HFFc6 (cell line): ENCODE measurements at regions not wholly inside any gene's neighbourhood (a gene's known extent, or its start where the extent isn't known, plus 50 kb on each side); places are given as distances from the start of the nearest gene placed in this dataset.

Experiments used
- DNase-seq: peaks from one replicate; pipeline ENCODE4 v3.0.0-alpha.2; 2018
- H3K27ac Mint-ChIP-seq: 2 replicates; pipeline ENCODE4 v1.8.0; 2020; ENCODE audit warnings: mild to moderate bottlenecking, mixed read lengths
- H3K27me3 Mint-ChIP-seq: 2 replicates; pipeline ENCODE4 v1.8.0; 2021; ENCODE audit warnings: mild to moderate bottlenecking, moderate library complexity, mixed read lengths; ENCODE audit not compliant: insufficient read depth
- H3K36me3 Mint-ChIP-seq: 2 replicates; pipeline ENCODE4 v1.8.0; 2021; ENCODE audit warnings: low read depth, mixed read lengths
- H3K4me1 Mint-ChIP-seq: 2 replicates; pipeline ENCODE4 v1.8.0; 2020; ENCODE audit warnings: low read depth, mixed read lengths
- H3K4me3 Mint-ChIP-seq: 2 replicates; pipeline ENCODE4 v1.8.0; 2020; ENCODE audit warnings: mild to moderate bottlenecking, moderate library complexity, mixed read lengths
- H3K9me3 Mint-ChIP-seq: 2 replicates; pipeline ENCODE4 v1.8.0; 2020; ENCODE audit warnings: mild to moderate bottlenecking, mixed read lengths
- TF ChIP-seq, protein P1 (sequence below): fragments of 200-600 bp; sonication (generic); IDR thresholded peaks from 2 replicates; pipeline ENCODE4 v1.5.0; 2021; ENCODE audit warnings: antibody characterized with exemption, mild to moderate bottlenecking

GRCh38 chr4:81826817-81827424, 355.2 kb upstream of the RASGEF1B start:
- H3K4me1 Mint-ChIP-seq = no peaks in the 10 kb centered on the region
- H3K27me3 Mint-ChIP-seq = no peaks in the 10 kb centered on the region
- H3K9me3 Mint-ChIP-seq = peaks cover 17% of the 10 kb centered on the region
- H3K27ac Mint-ChIP-seq = no peak overlapping the region
- H3K4me3 Mint-ChIP-seq = no peak overlapping the region
- TF ChIP-seq, protein P1, sequence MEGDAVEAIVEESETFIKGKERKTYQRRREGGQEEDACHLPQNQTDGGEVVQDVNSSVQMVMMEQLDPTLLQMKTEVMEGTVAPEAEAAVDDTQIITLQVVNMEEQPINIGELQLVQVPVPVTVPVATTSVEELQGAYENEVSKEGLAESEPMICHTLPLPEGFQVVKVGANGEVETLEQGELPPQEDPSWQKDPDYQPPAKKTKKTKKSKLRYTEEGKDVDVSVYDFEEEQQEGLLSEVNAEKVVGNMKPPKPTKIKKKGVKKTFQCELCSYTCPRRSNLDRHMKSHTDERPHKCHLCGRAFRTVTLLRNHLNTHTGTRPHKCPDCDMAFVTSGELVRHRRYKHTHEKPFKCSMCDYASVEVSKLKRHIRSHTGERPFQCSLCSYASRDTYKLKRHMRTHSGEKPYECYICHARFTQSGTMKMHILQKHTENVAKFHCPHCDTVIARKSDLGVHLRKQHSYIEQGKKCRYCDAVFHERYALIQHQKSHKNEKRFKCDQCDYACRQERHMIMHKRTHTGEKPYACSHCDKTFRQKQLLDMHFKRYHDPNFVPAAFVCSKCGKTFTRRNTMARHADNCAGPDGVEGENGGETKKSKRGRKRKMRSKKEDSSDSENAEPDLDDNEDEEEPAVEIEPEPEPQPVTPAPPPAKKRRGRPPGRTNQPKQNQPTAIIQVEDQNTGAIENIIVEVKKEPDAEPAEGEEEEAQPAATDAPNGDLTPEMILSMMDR = no peak
- H3K36me3 Mint-ChIP-seq = no peaks in the 10 kb centered on the region
- no peak for DNase-seq

- Mint-ChIP-seq H3K4me3 (no peak overlapping the region), H3K4me1 (no peaks in the 10 kb centered on the region), H3K9me3 (peaks cover 16% of the 10 kb centered on the region), H3K27me3 (no peaks in the 10 kb centered on the region), H3K36me3 (no peaks in the 10 kb centered on the region), H3K27ac (no peak overlapping the region)
- TF ChIP-seq, protein P1 = no peak
- DNase-seq = no peak
Measured at GRCh38 chr4:81826335-81826734, 354.6 kb upstream of the RASGEF1B start.

DNA sequence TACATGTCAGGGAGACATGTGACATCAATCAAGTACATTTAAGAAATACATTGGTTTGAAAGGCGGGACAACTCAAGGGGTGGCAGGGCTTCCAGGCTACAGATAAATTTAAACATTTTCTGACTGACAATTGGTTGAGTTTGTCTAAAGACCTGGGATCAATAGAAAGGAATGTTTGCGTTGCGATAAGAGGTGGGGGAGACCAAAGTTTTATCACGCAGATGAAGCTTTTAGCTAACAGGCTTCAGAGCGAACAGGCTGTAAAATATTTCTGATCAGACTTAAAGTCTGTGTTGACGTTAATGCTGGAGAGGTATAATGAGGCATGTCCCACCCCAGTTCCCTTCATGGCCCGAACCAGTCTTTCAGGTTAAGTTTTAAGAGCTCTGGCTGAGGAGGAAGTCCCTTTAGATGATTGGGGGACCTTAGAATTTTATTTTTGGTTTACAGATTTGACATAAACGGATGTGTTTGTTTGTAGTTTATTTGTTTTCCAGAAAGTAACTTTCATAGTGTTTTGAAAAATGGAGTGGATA, 346.7 kb upstream of the RASGEF1B start:
- TF ChIP-seq, protein P1 = no peak
- peaks cover 38% of the 10 kb centered on the region for H3K9me3 Mint-ChIP-seq
- no peaks in the 10 kb centered on the region for H3K4me1 Mint-ChIP-seq
- H3K27me3 Mint-ChIP-seq = no peaks in the 10 kb centered on the region
- no peak for DNase-seq
- no peak overlapping the region for H3K27ac Mint-ChIP-seq
- H3K4me3 Mint-ChIP-seq = no peak overlapping the region
- H3K36me3 Mint-ChIP-seq = peaks cover 5% of the 10 kb centered on the region

GRCh38 chr4:81816031-81816761, 344.5 kb upstream of the RASGEF1B start:
- TF ChIP-seq, protein P1 = no peak
- H3K9me3 Mint-ChIP-seq = peaks cover 47% of the 10 kb centered on the region
- H3K36me3 Mint-ChIP-seq = peaks cover 5% of the 10 kb centered on the region
- H3K4me1 Mint-ChIP-seq = no peaks in the 10 kb centered on the region
- H3K27me3 Mint-ChIP-seq = peaks cover under 1% of the 10 kb centered on the region; the same call in 1 of the 2 replicates
- H3K4me3 Mint-ChIP-seq = no peak overlapping the region
- no peak for DNase-seq
- H3K27ac Mint-ChIP-seq = no peak overlapping the region

- Mint-ChIP-seq H3K9me3 (peaks cover 41% of the 10 kb centered on the region), H3K27ac (no peak overlapping the region), H3K4me3 (no peak overlapping the region), H3K4me1 (no peaks in the 10 kb centered on the region), H3K36me3 (peaks cover 5% of the 10 kb centered on the region), H3K27me3 (peaks cover 3% of the 10 kb centered on the region; the same call in 1 of the 2 replicates)
- no peak for DNase-seq
- TF ChIP-seq, protein P1 = no peak
Measured at GRCh38 chr4:81814987-81815541, 343.4 kb upstream of the RASGEF1B start.
